LNCAP (cell line): ENCODE measurements at regions not wholly inside any gene's neighbourhood (a gene's known extent, or its start where the extent isn't known, plus 50 kb on each side); places are given as distances from the start of the nearest gene placed in this dataset.

Experiments used
- CTCF ChIP-seq: fragments of 450-650 bp; IDR thresholded peaks from 2 replicates; pipeline ENCODE4 v1.5.1; 2017; ENCODE audit warnings: mild to moderate bottlenecking

GRCh38 chr4:24741910-24742309 is 53.5 kb upstream of the SOD3 start:
- no peak for TF ChIP-seq CTCF

GRCh38 chr4:24742335-24742734 is 53.0 kb upstream of the SOD3 start:
- TF ChIP-seq CTCF = no peak

GRCh38 chr4:24742773-24743172 is 52.6 kb upstream of the SOD3 start:
- TF ChIP-seq CTCF = no peak

GRCh38 chr4:24743206-24743605 is 52.2 kb upstream of the SOD3 start:
- TF ChIP-seq CTCF = no peak

- TF ChIP-seq CTCF = no peak
Measured at GRCh38 chr4:24743927-24744326, 51.4 kb upstream of the SOD3 start.

GRCh38 chr4:24745172-24745895 is 50.0 kb upstream of the SOD3 start:
- no peak for TF ChIP-seq CTCF
